ENCODE measurements at regions not wholly inside any gene's neighbourhood (a gene's known extent, or its start where the extent isn't known, plus 50 kb on each side); places are given as distances from the start of the nearest gene placed in this dataset.

- H3K27ac ChIP-seq, result no peak overlapping the region
- no peak for TF ChIP-seq CTCF (conservative IDR thresholded peaks at IDR 0.05)
- TF ChIP-seq ZFX (IDR thresholded peaks at IDR 0.05), result no peak
These were observed 361.9 kb upstream of the ZWINT start for GRCh38 chr10:56722912-56723311.

GRCh38 chr10:56715262-56715661 is 354.2 kb upstream of the ZWINT start:
- no peak overlapping the region for H3K27ac ChIP-seq
- no peak for TF ChIP-seq ZFX (IDR thresholded peaks at IDR 0.05)
- no peak for TF ChIP-seq CTCF (conservative IDR thresholded peaks at IDR 0.05)

GRCh38 chr10:56698506-56698905 is 337.4 kb upstream of the ZWINT start:
- no peak overlapping the region for H3K27ac ChIP-seq
- TF ChIP-seq ZFX (IDR thresholded peaks at IDR 0.05), result no peak

DNA sequence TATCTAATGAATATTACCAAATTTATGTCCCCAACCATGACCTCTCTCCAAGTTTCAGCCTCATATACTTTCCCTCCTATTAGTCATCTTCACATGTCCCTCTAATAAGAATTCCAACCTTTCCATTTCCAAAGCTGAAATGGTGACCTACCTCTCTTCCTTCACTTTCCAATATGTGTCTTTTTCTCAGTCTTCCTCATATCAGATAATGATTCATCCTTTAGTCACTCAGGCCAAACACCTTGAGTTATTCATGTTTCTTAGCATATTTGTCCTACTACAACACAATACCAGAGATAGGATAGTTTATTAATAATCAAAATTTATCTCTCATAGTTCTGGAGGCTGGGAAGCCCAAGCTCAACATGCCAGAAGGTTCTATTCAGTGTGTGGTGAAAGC is 318.5 kb upstream of the ZWINT start:
- no peak overlapping the region for H3K27ac ChIP-seq
- TF ChIP-seq ZFX (IDR thresholded peaks at IDR 0.05), result no peak
- no peak for TF ChIP-seq CTCF (conservative IDR thresholded peaks at IDR 0.05)

DNA sequence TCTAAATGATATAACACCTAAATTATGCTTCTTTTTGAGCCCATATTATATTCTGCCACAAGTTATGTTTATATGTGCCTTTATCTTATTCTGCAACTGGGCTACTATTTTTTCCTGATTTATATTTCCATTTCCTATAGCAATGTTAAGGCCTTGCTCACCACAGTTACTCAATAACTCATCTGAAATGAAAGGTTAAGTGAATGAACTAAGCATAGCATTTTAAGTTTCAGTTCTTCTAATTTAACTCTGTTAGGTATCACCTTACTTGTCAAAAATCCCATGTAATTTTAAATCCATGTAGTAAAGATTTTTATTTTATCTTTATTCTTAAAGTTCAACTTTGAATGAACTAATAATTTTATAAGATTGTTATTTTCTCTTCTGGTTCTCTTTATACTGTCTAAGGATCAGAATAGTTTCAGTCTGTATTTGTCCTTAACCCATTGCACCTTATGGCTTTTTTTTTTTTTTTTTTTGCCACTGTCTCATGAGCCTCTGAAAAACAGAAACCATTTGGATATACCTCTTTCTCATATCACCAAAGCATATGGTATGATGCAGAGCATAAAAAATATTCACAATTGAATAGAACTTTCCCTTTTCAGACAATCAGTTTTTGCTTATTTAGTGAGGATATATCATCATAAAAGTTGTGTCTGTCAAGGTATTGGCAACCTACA is 301.8 kb upstream of the ZWINT start:
- H3K27ac ChIP-seq, result no peak overlapping the region
- TF ChIP-seq ZFX (IDR thresholded peaks at IDR 0.05) (no peak), CTCF (conservative IDR thresholded peaks at IDR 0.05) (no peak)

GRCh38 chr10:56653289-56653688 is 292.2 kb upstream of the ZWINT start:
- TF ChIP-seq CTCF (conservative IDR thresholded peaks at IDR 0.05) (no peak), ZFX (IDR thresholded peaks at IDR 0.05) (no peak)

GRCh38 chr10:56646329-56647111 is 285.5 kb upstream of the ZWINT start:
- TF ChIP-seq ZFX (IDR thresholded peaks at IDR 0.05) (no peak), CTCF (conservative IDR thresholded peaks at IDR 0.05) (no peak)
- no peak overlapping the region for H3K27ac ChIP-seq

More at GRCh38 chr10:56653289-56653688, 292.2 kb upstream of the ZWINT start:
- no peak overlapping the region for H3K27ac ChIP-seq
